GM06990 (cell line): ENCODE measurements at regions not wholly inside any gene's neighbourhood (a gene's known extent, or its start where the extent isn't known, plus 50 kb on each side); places are given as distances from the start of the nearest gene placed in this dataset.

Experiments
- DNase-seq: peaks from one replicate; pipeline ENCODE4 v3.0.0-alpha.2; 2011; ENCODE audit not compliant: insufficient read length; ENCODE audit errors: extremely low read depth
- H3K27me3 ChIP-seq: replicated peaks from 2 replicates; pipeline ENCODE4 v1.6.0; 2011; ENCODE audit warnings: low read length; ENCODE audit not compliant: control insufficient read depth, insufficient read depth
- H3K36me3 ChIP-seq: 2 replicates; pipeline ENCODE4 v1.5.1; 2011; ENCODE audit warnings: low read length; ENCODE audit not compliant: control insufficient read depth, insufficient read depth
- H3K4me3 ChIP-seq: replicated peaks from 2 replicates; pipeline ENCODE4 v1.5.1; 2011; ENCODE audit warnings: low read depth, mild to moderate bottlenecking, control low read depth, low read length
- TF ChIP-seq, protein P1 (sequence below): IDR thresholded peaks from 2 replicates; pipeline ENCODE4 v1.5.1; 2011; ENCODE audit warnings: low read length, control low read depth, mild to moderate bottlenecking, inconsistent platforms; ENCODE audit not compliant: insufficient read depth, poor library complexity, severe bottlenecking

DNA sequence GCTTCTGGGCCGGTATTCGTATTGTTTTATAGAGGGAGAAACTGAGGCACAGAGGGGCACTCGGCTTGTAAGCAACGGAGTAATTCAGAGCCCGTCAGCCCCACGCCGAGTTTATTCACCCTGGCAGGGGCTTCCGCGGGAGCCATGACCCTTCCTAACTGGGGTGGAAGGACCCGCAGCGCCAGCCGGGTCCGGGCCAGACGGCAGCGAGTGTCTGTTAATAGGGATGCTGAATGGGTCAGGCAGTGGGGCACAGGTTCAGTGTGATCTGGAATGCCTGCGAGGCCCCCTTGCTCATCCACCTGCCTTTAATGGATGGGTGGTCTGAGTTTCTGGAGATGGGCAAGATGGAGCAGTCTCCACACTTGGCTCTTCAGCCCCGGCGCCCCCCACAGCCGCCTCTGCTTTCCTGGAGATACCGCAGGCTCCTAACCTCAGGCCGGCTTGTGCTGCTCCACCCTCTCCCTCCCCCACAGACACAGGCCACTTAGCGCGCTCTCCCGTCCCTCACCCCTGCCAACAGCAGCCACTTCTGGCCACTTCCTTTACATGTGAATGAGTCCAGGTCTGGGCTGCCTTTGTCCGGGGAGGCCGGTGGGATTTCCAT lies 147.1 kb downstream of the ERCC6L2 start:
- no peaks in the 10 kb centered on the region for H3K36me3 ChIP-seq

DNA sequence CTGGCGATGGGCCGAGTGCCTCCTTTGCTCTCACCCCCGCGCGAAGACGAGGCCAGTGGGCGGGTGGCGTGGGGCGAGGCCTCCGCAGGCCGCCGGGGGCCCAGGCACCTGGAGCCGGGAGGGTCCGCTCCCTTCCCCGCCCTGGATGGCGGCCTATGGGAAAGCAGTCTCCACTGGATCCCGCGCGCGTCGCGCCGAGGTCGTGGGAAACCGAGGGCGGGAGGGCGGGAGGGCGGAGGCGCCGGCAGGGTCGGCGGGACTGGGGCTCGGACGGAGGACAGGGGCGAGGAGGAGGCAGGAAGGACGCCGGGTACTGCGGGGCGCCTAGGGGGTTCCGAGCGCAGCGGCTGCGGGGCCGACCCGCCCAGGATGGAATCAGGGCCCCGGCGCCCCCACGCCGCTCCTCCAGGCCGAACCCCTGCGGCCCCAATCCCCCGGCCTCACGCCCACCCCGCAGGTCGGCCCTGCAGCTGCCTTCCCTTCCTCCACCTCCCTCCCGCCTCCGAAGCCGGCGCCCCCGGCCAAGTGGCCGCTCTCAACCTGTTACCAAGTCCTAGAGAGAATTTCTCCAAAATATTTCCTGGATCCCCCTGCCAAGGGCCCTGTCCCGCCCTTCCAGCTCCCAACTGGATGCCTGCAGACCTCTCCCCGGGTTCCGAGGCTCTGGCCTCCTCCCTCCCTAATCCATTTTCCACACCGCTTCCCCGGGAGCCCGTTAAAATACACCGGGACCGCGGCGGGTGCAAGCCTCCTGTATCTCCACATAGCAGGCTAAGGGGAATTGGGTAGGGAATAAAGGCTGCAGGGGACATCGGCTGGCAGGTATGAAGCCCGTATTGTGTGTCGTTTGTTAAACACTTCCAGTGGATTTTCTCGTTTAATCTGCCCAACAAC lies 146.3 kb downstream of the ERCC6L2 start:
- DNase-seq = no peak
- H3K27me3 ChIP-seq = peaks cover 2% of the 10 kb centered on the region
- TF ChIP-seq, protein P1, sequence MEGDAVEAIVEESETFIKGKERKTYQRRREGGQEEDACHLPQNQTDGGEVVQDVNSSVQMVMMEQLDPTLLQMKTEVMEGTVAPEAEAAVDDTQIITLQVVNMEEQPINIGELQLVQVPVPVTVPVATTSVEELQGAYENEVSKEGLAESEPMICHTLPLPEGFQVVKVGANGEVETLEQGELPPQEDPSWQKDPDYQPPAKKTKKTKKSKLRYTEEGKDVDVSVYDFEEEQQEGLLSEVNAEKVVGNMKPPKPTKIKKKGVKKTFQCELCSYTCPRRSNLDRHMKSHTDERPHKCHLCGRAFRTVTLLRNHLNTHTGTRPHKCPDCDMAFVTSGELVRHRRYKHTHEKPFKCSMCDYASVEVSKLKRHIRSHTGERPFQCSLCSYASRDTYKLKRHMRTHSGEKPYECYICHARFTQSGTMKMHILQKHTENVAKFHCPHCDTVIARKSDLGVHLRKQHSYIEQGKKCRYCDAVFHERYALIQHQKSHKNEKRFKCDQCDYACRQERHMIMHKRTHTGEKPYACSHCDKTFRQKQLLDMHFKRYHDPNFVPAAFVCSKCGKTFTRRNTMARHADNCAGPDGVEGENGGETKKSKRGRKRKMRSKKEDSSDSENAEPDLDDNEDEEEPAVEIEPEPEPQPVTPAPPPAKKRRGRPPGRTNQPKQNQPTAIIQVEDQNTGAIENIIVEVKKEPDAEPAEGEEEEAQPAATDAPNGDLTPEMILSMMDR = no peak
- H3K4me3 ChIP-seq = peak overlapping the region; percentile 59
- H3K36me3 ChIP-seq = no peaks in the 10 kb centered on the region

More for the DNA sequence above, 147.1 kb downstream of the ERCC6L2 start:
- TF ChIP-seq, protein P1 = no peak
- Histone ChIP-seq H3K4me3 (no peak overlapping the region), H3K27me3 (peaks cover 2% of the 10 kb centered on the region)
- DNase-seq = no peak

DNA sequence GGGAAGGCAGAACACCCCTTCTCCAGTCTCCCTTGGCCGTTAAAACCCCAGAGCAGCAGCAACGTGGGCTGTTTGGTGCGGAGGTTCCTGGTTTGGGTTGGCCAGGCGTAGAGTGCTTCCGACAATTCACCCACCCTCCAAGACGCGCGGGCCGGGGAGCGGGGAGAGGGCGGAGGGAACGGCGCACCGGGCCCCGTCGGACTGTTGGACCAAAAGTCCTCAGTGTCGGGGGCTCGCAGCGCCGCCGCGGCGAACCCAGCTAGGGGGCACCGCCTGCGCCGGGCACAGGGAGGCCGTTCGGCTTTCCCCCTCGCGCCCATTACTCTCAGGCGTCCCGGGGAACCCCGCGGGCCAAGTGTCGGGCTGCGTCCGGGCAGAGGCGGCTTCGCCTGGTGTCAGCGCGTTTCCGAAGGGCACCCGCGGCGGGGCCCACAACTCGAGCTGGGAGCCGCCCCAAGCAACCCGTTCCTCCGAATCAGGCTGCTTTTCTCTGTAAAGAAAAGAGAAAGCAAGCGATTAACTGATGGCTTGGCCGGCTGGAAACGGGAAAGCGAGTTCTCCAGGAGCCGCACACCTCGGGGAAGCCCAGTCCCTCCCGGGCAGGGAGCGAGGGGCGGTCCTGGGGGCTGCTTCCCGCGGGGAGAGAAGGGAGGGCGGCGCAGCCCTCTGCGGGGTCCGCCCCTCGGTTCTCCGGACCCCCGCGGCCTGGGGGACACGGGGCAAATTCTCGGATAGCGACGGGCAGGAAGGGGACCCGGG lies 145.5 kb downstream of the ERCC6L2 start:
- Histone ChIP-seq H3K27me3 (peaks cover 2% of the 10 kb centered on the region), H3K4me3 (peak overlapping the region; percentile 59), H3K36me3 (no peaks in the 10 kb centered on the region)
- DNase-seq = no peak
- TF ChIP-seq, protein P1 = no peak

DNA sequence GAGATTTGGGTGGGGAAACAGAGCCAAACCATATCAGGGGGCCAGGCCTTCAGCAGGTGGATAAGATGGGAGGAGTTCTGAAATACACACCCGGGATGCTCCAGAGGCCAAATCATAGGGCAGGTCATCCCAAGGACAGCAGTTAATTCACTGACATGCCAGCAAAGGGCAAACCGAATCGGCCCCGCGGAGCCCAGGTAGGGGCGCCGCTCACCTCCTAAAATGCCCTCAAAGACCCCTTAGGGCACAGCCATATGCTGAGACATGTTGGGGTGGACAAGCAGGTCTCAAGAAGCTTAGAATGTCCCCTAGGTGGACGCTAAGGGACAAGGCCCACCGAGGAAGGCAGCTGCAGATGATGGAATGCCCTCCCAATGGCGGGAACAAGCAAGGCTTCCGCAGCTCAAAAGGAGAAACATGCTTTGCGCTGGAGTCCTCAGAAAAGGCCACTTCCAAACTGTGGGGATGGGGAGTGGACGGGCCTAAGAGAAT lies 144.9 kb downstream of the ERCC6L2 start:
- H3K36me3 ChIP-seq = no peaks in the 10 kb centered on the region
- no peak for DNase-seq
- TF ChIP-seq, protein P1 = no peak
- H3K27me3 ChIP-seq = peaks cover 2% of the 10 kb centered on the region
- H3K4me3 ChIP-seq = peak overlapping the region; percentile 59; the same call in 1 of the 2 replicates
